OCI-LY7 (cell line): ENCODE measurements at regions not wholly inside any gene's neighbourhood (a gene's known extent, or its start where the extent isn't known, plus 50 kb on each side); places are given as distances from the start of the nearest gene placed in this dataset.

ENCODE experiments used
- BruUV-seq: library from RNA; stranded (reverse); fragments of 400-500 nt; replicated peaks from 2 replicates; lab custom pipeline; 2021; lab: Mats Ljungman, UMichigan
- CTCF ChIA-PET: fragments of 300-600 bp; sonication (Branson Sonifier 250); formaldehyde crosslinking; loops from one replicate; lab custom pipeline; 2022; ENCODE audit warnings: antibody characterized with exemption; ENCODE audit not compliant: unreplicated experiment; lab: Charles Lee
- POLR2A ChIA-PET: fragments of 300-600 bp; sonication (Branson Sonifier 250); formaldehyde crosslinking; loops from one replicate; lab custom pipeline; 2022; ENCODE audit warnings: antibody characterized with exemption; lab: Charles Lee
- DNase-seq: peaks from one replicate; pipeline ENCODE4 v3.0.0-alpha.2; 2015; ENCODE audit warnings: low spot score
- H2AFZ ChIP-seq: fragments of 200-600 bp; sonication (generic), shearing (Covaris generic); 2 replicates; pipeline ENCODE4 v1.6.1; 2014; ENCODE audit warnings: mild to moderate bottlenecking, antibody characterized with exemption, low read length, moderate library complexity
- H3K27ac ChIP-seq: fragments of 200-600 bp; sonication (generic); 2 replicates; pipeline ENCODE4 v1.5.1; 2014; ENCODE audit warnings: mixed run types, low read depth, mild to moderate bottlenecking, moderate library complexity, low read length, inconsistent platforms; ENCODE audit not compliant: poor library complexity, severe bottlenecking
- H3K36me3 ChIP-seq: fragments of 200-600 bp; sonication (generic); 2 replicates; pipeline ENCODE4 v1.6.1; 2014; ENCODE audit warnings: mild to moderate bottlenecking, antibody characterized with exemption, low read length, moderate library complexity, mixed read lengths; ENCODE audit not compliant: insufficient read depth
- H3K4me1 ChIP-seq: fragments of 200-600 bp; sonication (generic); 2 replicates; pipeline ENCODE4 v1.5.1; 2014; ENCODE audit warnings: mild to moderate bottlenecking, low read length; ENCODE audit not compliant: insufficient read depth, poor library complexity, severe bottlenecking
- H3K4me2 ChIP-seq: fragments of 200-600 bp; sonication (generic); 2 replicates; pipeline ENCODE4 v1.6.1; 2014; ENCODE audit warnings: mild to moderate bottlenecking, low read length
- H3K4me3 ChIP-seq: fragments of 200-600 bp; sonication (generic); 2 replicates; pipeline ENCODE4 v1.5.1; 2014; ENCODE audit warnings: mild to moderate bottlenecking, low read depth, low read length; ENCODE audit not compliant: poor library complexity, severe bottlenecking
- H3K79me2 ChIP-seq: fragments of 200-600 bp; sonication (generic); 2 replicates; pipeline ENCODE4 v1.6.1; 2016; ENCODE audit warnings: low read depth, mild to moderate bottlenecking, low read length, moderate library complexity, mixed read lengths; ENCODE audit not compliant: insufficient read depth
- H3K9me2 ChIP-seq: fragments of 200-600 bp; sonication (generic); 2 replicates; pipeline ENCODE4 v1.6.1; 2016; ENCODE audit warnings: mild to moderate bottlenecking, low read length, mixed read lengths; ENCODE audit not compliant: insufficient read depth
- H3K9me3 ChIP-seq: fragments of 200-600 bp; sonication (generic); 2 replicates; pipeline ENCODE4 v1.6.1; 2014; ENCODE audit warnings: mild to moderate bottlenecking, mixed run types, low read length, mixed read lengths
- H4K20me1 ChIP-seq: fragments of 200-600 bp; sonication (generic); 2 replicates; pipeline ENCODE4 v1.6.1; 2014; ENCODE audit warnings: mild to moderate bottlenecking, antibody characterized with exemption, low read length, moderate library complexity, mixed read lengths; ENCODE audit not compliant: insufficient read depth
- EZH2phosphoT487 ChIP-seq: fragments of 200-600 bp; sonication (generic); IDR thresholded peaks from 2 replicates; pipeline ENCODE4 v1.6.1; 2018; ENCODE audit warnings: low read depth, borderline replicate concordance, mild to moderate bottlenecking, mixed run types, antibody characterized with exemption, low read length, moderate library complexity, mixed read lengths
- intact Hi-C: fragments of 100-400 bp; cut with micrococcal nuclease; formaldehyde crosslinking; loops from one replicate; pipeline ENCODE4 v1.10.0; 2022; ENCODE audit not compliant: unreplicated experiment
- TF ChIP-seq, protein P1 (sequence below): fragments of 200-600 bp; sonication (generic); conservative IDR thresholded peaks from 2 replicates; pipeline ENCODE4 v1.5.1; 2014; ENCODE audit warnings: mild to moderate bottlenecking, antibody characterized with exemption, low read length, moderate library complexity, mixed read lengths

DNA sequence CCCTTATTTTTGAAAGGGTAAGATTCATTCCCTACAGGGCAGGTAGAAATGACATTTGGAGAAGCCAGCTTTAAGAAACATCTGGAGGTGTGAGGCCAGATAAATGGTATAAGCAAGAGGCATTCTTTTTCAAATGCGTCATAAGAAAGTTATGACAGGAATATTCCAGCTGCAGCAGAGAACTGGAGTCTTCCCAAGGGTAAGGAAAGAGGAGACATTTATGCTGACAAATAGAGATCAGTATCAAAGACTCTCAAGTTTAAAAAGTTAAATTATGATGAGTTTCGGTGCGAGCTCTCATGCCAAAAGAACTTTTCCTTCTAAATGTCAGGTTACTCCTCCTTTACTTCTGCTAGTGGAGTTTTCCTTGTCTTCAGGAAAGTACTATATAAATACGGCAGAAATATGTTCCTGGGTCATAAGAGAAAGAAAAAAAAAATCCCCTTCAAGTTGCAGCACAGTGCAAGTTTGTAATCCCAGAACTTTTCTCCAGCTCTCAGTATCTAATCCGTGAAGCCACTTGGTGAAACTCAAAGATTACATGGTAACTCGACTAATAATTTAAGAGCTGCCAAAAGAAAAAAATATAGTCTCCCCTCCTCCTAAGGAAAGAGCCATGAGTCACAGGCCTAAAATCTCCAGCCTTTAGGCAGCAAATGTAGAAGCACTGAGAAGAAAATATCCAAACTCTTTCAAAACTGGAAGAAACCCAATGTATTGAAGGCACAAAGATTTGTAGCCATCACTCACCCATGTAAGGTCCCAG is 428.1 kb downstream of the MEIS1 start:
- Histone ChIP-seq H3K36me3 (no peaks in the 10 kb centered on the region), H4K20me1 (no peaks in the 10 kb centered on the region), H3K27ac (no peak overlapping the region), H3K4me3 (no peak overlapping the region), H3K4me2 (no peak overlapping the region), H3K79me2 (no peaks in the 10 kb centered on the region), H3K9me2 (no peaks in the 10 kb centered on the region), H3K4me1 (no peaks in the 10 kb centered on the region), H3K9me3 (no peaks in the 10 kb centered on the region), H2AFZ (no peak overlapping the region)
- intact Hi-C loops: no loop called here
- CTCF ChIA-PET: no interaction called here
- no peak for DNase-seq
- no peak for TF ChIP-seq EZH2phosphoT487
- TF ChIP-seq, protein P1, sequence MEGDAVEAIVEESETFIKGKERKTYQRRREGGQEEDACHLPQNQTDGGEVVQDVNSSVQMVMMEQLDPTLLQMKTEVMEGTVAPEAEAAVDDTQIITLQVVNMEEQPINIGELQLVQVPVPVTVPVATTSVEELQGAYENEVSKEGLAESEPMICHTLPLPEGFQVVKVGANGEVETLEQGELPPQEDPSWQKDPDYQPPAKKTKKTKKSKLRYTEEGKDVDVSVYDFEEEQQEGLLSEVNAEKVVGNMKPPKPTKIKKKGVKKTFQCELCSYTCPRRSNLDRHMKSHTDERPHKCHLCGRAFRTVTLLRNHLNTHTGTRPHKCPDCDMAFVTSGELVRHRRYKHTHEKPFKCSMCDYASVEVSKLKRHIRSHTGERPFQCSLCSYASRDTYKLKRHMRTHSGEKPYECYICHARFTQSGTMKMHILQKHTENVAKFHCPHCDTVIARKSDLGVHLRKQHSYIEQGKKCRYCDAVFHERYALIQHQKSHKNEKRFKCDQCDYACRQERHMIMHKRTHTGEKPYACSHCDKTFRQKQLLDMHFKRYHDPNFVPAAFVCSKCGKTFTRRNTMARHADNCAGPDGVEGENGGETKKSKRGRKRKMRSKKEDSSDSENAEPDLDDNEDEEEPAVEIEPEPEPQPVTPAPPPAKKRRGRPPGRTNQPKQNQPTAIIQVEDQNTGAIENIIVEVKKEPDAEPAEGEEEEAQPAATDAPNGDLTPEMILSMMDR: no peak
- BruUV-seq: no TSS peak
- POLR2A ChIA-PET: interaction anchor here (0.7 kb wide), 1 partner anchor 163 kb away, joined by 3 read pairs; no protein-coding TSS in a partner anchor

DNA sequence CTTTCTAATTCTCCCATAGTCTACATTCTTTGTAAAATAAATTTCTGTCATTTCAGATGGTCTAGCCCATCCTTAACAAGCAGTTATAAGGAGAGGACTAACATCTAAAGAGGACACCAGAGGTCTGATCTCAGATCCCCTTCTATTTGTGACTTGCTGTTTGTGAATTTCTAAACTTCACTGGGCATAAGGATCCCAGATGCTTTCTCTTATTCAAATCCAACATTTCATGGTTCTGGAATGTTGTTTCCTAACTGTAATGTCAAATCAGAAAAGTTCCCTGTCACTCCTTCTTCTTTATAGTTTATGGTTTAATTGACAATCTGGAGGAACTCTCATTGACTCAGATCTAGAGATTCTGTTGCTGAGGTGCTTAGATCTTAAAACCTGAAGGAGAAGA is 430.2 kb downstream of the MEIS1 start:
- BruUV-seq: no TSS peak
- Histone ChIP-seq H3K27ac (no peak overlapping the region), H3K36me3 (no peaks in the 10 kb centered on the region), H3K4me2 (no peak overlapping the region), H3K4me3 (no peak overlapping the region), H2AFZ (no peak overlapping the region), H3K4me1 (no peaks in the 10 kb centered on the region), H3K79me2 (no peaks in the 10 kb centered on the region), H3K9me3 (no peaks in the 10 kb centered on the region), H3K9me2 (no peaks in the 10 kb centered on the region), H4K20me1 (no peaks in the 10 kb centered on the region)
- no peak for DNase-seq
- ChIA-PET POLR2A (no interaction called here), CTCF (no interaction called here)
- TF ChIP-seq EZH2phosphoT487: no peak
- TF ChIP-seq, protein P1: no peak
- intact Hi-C loops: no loop called here
